Endothelial cell (in vitro differentiated cells): ENCODE measurements at regions not wholly inside any gene's neighbourhood (a gene's known extent, or its start where the extent isn't known, plus 50 kb on each side); places are given as distances from the start of the nearest gene placed in this dataset.
"Not testable (repeated sequence)": the region's sequence is repeated elsewhere in the genome, so short reads cannot be mapped to it uniquely, and the experiment has no call there.

ENCODE experiments used
- DNase-seq: peaks from one replicate; pipeline ENCODE4 v3.0.0; 2021; ENCODE audit warnings: low spot score
- H3K27ac Mint-ChIP-seq: one replicate; pipeline ENCODE4 v1.8.0; 2021; ENCODE audit warnings: mixed read lengths, inconsistent platforms; ENCODE audit not compliant: unreplicated experiment
- H3K27me3 Mint-ChIP-seq: one replicate; pipeline ENCODE4 v1.8.0; 2021; ENCODE audit warnings: mild to moderate bottlenecking, moderate library complexity, mixed read lengths, inconsistent platforms; ENCODE audit not compliant: unreplicated experiment
- H3K36me3 Mint-ChIP-seq: one replicate; pipeline ENCODE4 v1.8.0; 2021; ENCODE audit warnings: mild to moderate bottlenecking, low read depth, mixed read lengths, inconsistent platforms; ENCODE audit not compliant: unreplicated experiment
- H3K4me1 Mint-ChIP-seq: one replicate; pipeline ENCODE4 v1.8.0; 2021; ENCODE audit warnings: mild to moderate bottlenecking, mixed read lengths, inconsistent platforms; ENCODE audit not compliant: unreplicated experiment
- H3K4me3 Mint-ChIP-seq: one replicate; pipeline ENCODE4 v1.8.0; 2021; ENCODE audit warnings: mild to moderate bottlenecking, mixed read lengths, inconsistent platforms; ENCODE audit not compliant: unreplicated experiment
- H3K9me3 Mint-ChIP-seq: one replicate; pipeline ENCODE4 v1.8.0; 2021; ENCODE audit warnings: mixed read lengths, inconsistent platforms; ENCODE audit not compliant: unreplicated experiment
- TF ChIP-seq, protein P1 (sequence below): fragments of 200-600 bp; sonication (generic); IDR thresholded peaks from one replicate; pipeline ENCODE4 v1.5.0; 2021; ENCODE audit warnings: antibody characterized with exemption; ENCODE audit not compliant: unreplicated experiment

DNA sequence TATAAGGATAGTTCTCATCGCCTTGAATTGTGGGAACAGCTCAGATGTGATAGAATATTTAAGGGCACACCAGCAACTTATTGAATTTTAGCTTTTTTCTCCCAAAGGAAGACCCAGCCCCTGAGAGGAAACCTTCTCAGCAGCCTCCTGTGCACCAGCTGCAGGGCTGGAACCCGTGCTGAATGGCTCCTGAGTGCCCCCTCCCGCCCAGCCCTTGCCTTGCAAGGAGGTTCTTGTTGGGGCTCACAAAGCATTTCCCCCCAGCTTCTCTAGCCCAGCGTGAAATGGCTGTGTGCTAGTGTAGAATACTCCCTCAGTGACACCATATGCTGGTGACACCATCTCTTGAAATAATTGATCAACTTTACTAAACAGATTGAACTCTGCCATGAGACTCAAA is 1227.4 kb downstream of the TMEM121 start:
- not testable (repeated sequence) for H3K4me1 Mint-ChIP-seq, H3K27ac Mint-ChIP-seq, DNase-seq, H3K4me3 Mint-ChIP-seq, H3K9me3 Mint-ChIP-seq, H3K27me3 Mint-ChIP-seq, H3K36me3 Mint-ChIP-seq

DNA sequence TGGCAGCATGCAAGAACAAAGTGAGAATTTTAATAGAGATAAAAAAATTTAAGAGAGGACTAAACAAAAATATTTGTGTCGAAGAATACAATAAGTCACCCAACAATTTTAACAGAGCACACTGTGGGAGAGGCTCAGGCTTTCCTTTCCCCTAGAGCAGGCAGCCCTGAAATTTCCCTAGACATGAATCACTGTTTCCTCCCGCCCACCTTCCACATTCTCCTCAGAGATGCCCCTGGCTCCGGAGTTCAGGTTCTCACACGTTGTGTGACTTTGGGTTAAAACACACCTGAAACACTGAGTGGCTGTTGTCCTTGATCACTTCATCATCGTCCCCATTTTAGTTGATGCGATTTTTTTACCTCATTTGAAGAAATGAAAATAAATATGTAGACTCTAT is 1231.1 kb downstream of the TMEM121 start:
- not testable (repeated sequence) for H3K4me3 Mint-ChIP-seq, H3K9me3 Mint-ChIP-seq, H3K27ac Mint-ChIP-seq

DNA sequence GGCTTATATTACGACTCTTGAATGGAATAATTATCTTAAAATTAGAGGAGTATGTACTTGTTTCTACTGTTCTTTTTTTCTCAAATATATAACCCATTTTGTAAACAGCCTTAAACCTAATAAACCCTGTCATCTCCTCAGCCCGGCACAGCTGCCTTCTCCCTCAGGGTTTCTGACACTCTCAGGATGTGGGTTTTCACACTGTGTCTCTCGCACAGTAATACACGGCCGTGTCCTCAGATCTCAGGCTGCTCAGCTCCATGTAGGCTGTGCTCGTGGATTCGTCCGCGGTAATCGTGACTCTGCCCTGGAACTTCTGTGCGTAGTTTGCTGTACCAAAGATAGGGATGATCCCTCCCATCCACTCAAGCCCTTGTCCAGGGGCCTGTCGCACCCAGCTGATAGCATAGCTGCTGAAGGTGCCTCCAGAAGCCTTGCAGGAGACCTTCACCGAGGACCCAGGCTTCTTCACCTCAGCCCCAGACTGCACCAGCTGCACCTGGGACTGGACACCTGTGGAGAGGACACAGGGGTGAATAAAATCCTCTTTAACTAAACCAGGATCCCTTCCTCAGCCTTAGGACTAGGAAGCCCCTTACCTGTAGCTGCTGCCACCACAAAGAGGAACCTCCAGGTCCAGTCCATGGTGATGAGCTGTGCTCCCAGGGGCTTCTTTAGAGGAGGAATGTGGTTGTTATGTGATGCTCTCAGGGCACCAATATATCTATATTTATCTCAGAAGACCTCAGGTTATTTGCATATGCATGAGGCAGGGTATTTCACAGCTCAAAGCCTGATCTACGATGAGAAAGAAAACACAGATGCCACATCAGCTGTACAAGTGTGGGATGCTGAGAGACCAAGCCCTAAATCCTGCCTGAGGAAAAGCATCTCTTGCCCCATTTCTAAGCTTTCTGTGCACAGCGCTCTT is 1235.8 kb downstream of the TMEM121 start:
- DNase-seq, H3K9me3 Mint-ChIP-seq, H3K4me3 Mint-ChIP-seq, H3K36me3 Mint-ChIP-seq, H3K4me1 Mint-ChIP-seq, H3K27me3 Mint-ChIP-seq, H3K27ac Mint-ChIP-seq: not testable (repeated sequence)

More for the DNA sequence above, 1231.1 kb downstream of the TMEM121 start:
- H3K27me3 Mint-ChIP-seq, H3K36me3 Mint-ChIP-seq, H3K4me1 Mint-ChIP-seq, DNase-seq: not testable (repeated sequence)

DNA sequence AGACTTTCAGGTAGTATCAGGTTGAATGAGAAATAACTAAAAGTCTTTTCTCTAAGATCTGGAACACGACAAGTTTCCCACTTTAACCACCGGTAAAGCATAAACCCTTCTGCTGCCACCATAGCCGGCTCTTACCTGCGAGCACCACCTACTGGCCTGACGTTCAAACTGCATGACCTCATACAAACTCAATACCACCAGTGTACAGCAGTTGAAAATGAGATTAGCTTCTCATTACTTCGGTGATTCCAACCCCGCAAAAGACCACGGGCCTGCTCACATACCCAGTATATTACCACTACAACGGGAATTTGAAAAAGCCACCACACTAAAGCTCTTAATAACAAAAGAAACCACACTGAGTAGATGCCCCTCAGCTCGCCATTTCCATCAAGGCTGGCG is 1238.6 kb downstream of the TMEM121 start:
- not testable (repeated sequence) for DNase-seq, H3K36me3 Mint-ChIP-seq, H3K27me3 Mint-ChIP-seq, H3K4me1 Mint-ChIP-seq, H3K27ac Mint-ChIP-seq, H3K4me3 Mint-ChIP-seq
- TF ChIP-seq, protein P1, sequence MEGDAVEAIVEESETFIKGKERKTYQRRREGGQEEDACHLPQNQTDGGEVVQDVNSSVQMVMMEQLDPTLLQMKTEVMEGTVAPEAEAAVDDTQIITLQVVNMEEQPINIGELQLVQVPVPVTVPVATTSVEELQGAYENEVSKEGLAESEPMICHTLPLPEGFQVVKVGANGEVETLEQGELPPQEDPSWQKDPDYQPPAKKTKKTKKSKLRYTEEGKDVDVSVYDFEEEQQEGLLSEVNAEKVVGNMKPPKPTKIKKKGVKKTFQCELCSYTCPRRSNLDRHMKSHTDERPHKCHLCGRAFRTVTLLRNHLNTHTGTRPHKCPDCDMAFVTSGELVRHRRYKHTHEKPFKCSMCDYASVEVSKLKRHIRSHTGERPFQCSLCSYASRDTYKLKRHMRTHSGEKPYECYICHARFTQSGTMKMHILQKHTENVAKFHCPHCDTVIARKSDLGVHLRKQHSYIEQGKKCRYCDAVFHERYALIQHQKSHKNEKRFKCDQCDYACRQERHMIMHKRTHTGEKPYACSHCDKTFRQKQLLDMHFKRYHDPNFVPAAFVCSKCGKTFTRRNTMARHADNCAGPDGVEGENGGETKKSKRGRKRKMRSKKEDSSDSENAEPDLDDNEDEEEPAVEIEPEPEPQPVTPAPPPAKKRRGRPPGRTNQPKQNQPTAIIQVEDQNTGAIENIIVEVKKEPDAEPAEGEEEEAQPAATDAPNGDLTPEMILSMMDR: peak; percentile 30
- H3K9me3 Mint-ChIP-seq: peaks cover 16% of the 10 kb centered on the region

DNA sequence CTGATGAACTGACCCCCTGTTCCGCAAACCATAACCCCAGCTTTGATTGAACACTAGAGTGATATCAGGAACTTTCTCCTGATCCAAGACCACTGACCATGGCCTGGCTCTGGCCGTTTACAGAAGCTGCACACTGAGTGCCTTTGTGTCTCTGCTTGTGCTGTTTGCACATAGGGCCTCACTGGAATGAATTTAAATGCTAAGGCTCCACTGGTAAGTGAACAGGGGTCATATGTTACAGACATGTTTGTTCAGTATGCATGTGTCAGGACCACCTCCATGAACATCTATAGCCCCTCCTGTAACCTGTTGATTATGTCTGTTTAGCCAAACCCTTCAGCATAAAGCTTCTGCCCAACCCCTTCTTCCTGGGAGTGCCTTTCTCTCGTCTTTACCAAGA is 1239.8 kb downstream of the TMEM121 start:
- peaks cover 19% of the 10 kb centered on the region for H3K9me3 Mint-ChIP-seq
- TF ChIP-seq, protein P1: no peak
- no peak overlapping the region for H3K4me3 Mint-ChIP-seq
- no peak for DNase-seq
- peaks cover 4% of the 10 kb centered on the region for H3K27me3 Mint-ChIP-seq
- H3K36me3 Mint-ChIP-seq: no peaks in the 10 kb centered on the region
- H3K4me1 Mint-ChIP-seq: no peaks in the 10 kb centered on the region
- no peak overlapping the region for H3K27ac Mint-ChIP-seq

DNA sequence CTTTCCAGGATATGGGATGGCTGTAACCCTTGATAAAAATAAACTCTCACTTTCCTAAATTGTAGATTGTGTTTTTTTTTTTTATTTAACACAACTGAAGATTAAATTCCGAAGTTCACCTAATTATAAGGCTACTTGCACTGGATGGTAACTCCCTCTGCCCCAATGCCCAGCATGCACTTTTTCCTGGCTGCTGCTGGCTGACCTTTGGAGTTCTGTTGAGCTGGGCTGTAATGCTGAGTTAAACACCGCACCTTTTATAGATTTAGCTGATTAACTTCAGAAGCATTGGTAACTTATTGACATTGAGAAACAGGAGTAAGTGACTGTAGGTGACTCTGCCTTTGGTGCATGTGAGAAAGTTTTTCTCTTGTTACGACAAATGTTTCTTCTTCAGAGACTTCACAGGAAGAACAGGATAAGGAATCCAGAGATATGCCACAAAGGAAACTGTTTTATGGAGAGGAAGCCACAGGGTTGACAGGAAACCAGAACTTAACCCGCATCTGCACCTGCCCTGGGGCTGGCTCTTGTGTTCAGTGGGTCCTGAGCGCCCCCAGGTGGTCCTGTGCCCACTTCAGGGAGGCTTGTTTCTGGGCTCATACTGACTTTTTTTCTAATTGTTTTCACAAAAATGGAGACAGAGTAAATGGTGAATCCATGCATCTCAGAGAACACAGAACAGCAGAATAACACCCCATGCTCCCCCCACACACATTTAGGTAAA is 1240.3 kb downstream of the TMEM121 start:
- not testable (repeated sequence) for DNase-seq, H3K4me1 Mint-ChIP-seq, H3K36me3 Mint-ChIP-seq, H3K4me3 Mint-ChIP-seq, H3K27ac Mint-ChIP-seq, H3K27me3 Mint-ChIP-seq
- H3K9me3 Mint-ChIP-seq: peaks cover 19% of the 10 kb centered on the region

DNA sequence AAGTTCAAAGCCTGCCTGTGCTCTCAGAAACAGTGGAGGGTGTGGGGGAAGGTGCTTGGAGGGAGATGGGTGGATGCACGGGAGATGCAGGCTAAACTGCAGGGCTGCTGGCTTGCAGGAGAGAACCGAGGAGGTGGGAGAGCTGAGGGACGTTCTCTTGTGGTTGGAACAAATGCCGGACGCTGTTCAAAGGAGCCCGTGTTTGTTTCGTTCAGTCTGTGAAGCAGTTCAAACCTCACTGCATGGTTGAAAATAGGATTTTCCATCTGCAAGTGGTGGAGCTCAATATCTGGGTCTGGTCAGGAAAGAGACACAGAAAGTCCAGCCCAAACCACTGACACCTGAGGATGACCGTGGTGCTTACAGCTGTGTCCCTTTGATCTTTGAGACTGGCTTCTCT is 1241.8 kb downstream of the TMEM121 start:
- DNase-seq, H3K36me3 Mint-ChIP-seq, H3K4me3 Mint-ChIP-seq, H3K27ac Mint-ChIP-seq, H3K4me1 Mint-ChIP-seq, H3K27me3 Mint-ChIP-seq: not testable (repeated sequence)
- peaks cover 19% of the 10 kb centered on the region for H3K9me3 Mint-ChIP-seq

DNA sequence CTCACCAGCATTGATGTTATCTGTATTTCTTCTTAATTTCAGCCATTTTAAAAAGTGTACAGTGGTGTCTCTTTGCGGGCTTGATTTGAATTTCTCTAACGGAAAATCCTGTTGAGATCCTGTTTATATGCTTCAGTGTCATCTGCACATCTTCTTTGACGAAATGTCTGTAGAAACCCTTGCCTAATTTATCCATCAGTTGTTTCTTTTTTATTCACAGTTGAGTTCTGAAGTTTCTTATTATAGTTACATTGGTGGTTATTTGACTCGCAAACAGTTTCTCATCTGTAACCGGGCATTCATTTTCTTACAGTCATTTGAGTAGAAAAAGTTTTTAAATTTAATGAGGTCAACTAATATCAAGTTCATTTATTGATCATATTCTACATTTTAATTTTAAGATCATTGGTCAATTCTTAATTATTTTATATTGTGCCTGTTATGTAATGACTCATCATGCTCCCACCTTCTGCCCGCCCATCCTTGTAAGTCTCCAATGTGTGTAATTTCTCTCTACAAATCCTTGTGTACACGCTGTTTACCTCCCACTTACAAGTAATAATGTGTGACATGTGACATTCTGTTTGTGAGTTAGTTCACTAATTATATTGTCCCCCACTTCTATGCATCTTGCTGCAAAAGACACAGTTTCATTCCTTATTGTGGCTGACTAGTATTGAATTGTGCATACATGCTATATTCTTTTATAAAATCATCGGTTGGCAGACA is 1242.8 kb downstream of the TMEM121 start:
- H3K36me3 Mint-ChIP-seq, H3K27ac Mint-ChIP-seq, DNase-seq, H3K4me3 Mint-ChIP-seq, H3K27me3 Mint-ChIP-seq, H3K4me1 Mint-ChIP-seq: not testable (repeated sequence)
- H3K9me3 Mint-ChIP-seq: peaks cover 19% of the 10 kb centered on the region

DNA sequence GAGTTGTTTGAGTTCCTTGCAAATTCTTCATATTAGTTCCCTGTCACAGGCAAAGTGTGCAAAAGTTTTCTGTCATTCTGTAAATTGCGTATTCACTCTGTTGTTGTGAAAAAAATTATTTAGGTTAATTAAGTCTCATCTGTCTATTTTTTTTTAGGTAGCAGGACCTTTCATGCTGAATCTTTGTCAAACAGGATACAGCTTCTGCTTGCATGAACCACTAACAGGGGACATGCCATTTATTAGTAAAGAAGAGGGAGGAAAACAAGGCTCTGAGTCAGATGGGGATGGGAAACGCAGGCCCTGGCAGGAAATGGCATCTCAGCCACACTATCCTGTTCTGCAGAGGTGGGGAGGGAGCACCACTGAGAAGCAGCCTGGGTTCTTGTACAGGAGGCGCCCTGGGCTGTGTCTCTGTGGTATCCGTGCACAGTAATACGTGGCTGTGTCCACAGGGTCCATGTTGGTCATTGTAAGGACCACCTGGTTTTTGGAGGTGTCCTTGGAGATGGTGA is 1243.8 kb downstream of the TMEM121 start:
- not testable (repeated sequence) for DNase-seq, H3K4me1 Mint-ChIP-seq, H3K27ac Mint-ChIP-seq, H3K27me3 Mint-ChIP-seq, H3K36me3 Mint-ChIP-seq, H3K4me3 Mint-ChIP-seq
- peaks cover 19% of the 10 kb centered on the region for H3K9me3 Mint-ChIP-seq
